Kidney (tissue), 13 donors: ENCODE measurements at regions not wholly inside any gene's neighbourhood (a gene's known extent, or its start where the extent isn't known, plus 50 kb on each side); places are given as distances from the start of the nearest gene placed in this dataset.

Experiments
- DNase-seq, 5 donors: peaks; one replicate each; pipeline ENCODE4 v3.0.0-alpha.2; 2013 to 2020
- FAIRE-seq: peaks from 2 replicates; lab custom pipeline; 2012; peaks lifted over from hg19 to GRCh38; lab: Jason Lieb, UNC
- H3K27ac ChIP-seq, 2 donors: one replicate each; pipeline ENCODE4 v1.7.0; 2013; ENCODE audit warnings: low read depth in 2 of 2, low read length in 2 of 2, inconsistent platforms in 1 of 2
- H3K27me3 ChIP-seq: one replicate; pipeline ENCODE4 v1.7.1; 2013; ENCODE audit warnings: low read length, inconsistent platforms; ENCODE audit not compliant: control insufficient read depth, insufficient read depth
- H3K36me3 ChIP-seq, 3 donors: one replicate each; pipeline versions ENCODE4 v1.7.0 to v1.7.1; 2013; ENCODE audit warnings: low read length in 3 of 3, control low read depth in 1 of 3, inconsistent platforms in 1 of 3; ENCODE audit not compliant: insufficient read depth in 3 of 3, control insufficient read depth in 2 of 3
- H3K4me1 ChIP-seq, 3 donors: one replicate each; pipeline versions ENCODE4 v1.7.0 to v1.7.1; 2013; ENCODE audit warnings: low read length in 3 of 3, inconsistent platforms in 1 of 3, low read depth in 1 of 3; ENCODE audit not compliant: control insufficient read depth in 2 of 3, insufficient read depth in 2 of 3
- H3K4me3 ChIP-seq, 3 donors: one replicate each; pipeline versions ENCODE4 v1.7.0 to v1.8.1; 2013; ENCODE audit warnings: low read length in 3 of 3, control low read depth in 1 of 3, inconsistent platforms in 1 of 3
- H3K9ac ChIP-seq, 3 donors: one replicate each; pipeline versions ENCODE4 v1.7.0 to v1.7.1; 2013; ENCODE audit warnings: low read length in 3 of 3, control low read depth in 1 of 3, inconsistent platforms in 1 of 3
- H3K9me3 ChIP-seq, 3 donors: one replicate each; pipeline versions ENCODE4 v1.7.0 to v1.7.1; 2013; ENCODE audit warnings: low read length in 3 of 3, control low read depth in 1 of 3, inconsistent platforms in 1 of 3; ENCODE audit not compliant: control insufficient read depth in 2 of 3, insufficient read depth in 1 of 3
- CTCF ChIP-seq: IDR thresholded peaks from 3 replicates; pipeline ENCODE4 v1.5.1; 2012; ENCODE audit warnings: mild to moderate bottlenecking, moderate library complexity, borderline replicate concordance; ENCODE audit not compliant: insufficient read depth; ENCODE audit errors: extremely low read depth
- intact Hi-C: fragments of 100-400 bp; cut with DNase I; formaldehyde crosslinking; loops from one replicate; pipeline ENCODE4 v1.11.1; 2022
- donor health status: control.
- donor health status: control.
- donor health status: control.
- donor health status: control.
- donor health status: control.
- donor health status: DM: yes; HTN: yes; CAD: no.
- donor health status: Normal renal cell carcinoma (clear cell type).

GRCh38 chr13:103291226-103291625 is 225.0 kb upstream of the SLC10A2 start:
- H3K36me3 ChIP-seq, result no peaks in the 10 kb centered on the region
- no peaks in the 10 kb centered on the region for H3K27me3 ChIP-seq
- H3K9me3 ChIP-seq, result no peaks in the 10 kb centered on the region
- H3K4me3 ChIP-seq, result no peak overlapping the region
- H3K27ac ChIP-seq, result no peak overlapping the region
- FAIRE-seq, result no peak
- no peak for TF ChIP-seq CTCF
- no peak for DNase-seq
- intact Hi-C loops, result no loop called here
- H3K9ac ChIP-seq, result no peak overlapping the region
- no peaks in the 10 kb centered on the region for H3K4me1 ChIP-seq

- H3K9me3 ChIP-seq, result no peaks in the 10 kb centered on the region
- no peak for FAIRE-seq
- H3K27ac ChIP-seq, result no peak overlapping the region
- intact Hi-C loops, result no loop called here
- no peaks in the 10 kb centered on the region for H3K36me3 ChIP-seq
- no peaks in the 10 kb centered on the region for H3K27me3 ChIP-seq
- DNase-seq, result no peak
- no peak overlapping the region for H3K4me3 ChIP-seq
- no peaks in the 10 kb centered on the region for H3K4me1 ChIP-seq
- TF ChIP-seq CTCF, result no peak
- no peak overlapping the region for H3K9ac ChIP-seq
Observed at GRCh38 chr13:103289681-103290080, 223.5 kb upstream of the SLC10A2 start.

GRCh38 chr13:103288114-103288513 is 221.9 kb upstream of the SLC10A2 start:
- TF ChIP-seq CTCF, result no peak
- Histone ChIP-seq H3K27ac (no peak overlapping the region), H3K4me3 (no peak overlapping the region), H3K9me3 (no peaks in the 10 kb centered on the region), H3K27me3 (no peaks in the 10 kb centered on the region), H3K9ac (no peak overlapping the region), H3K4me1 (peaks cover 0 to under 1% (median 0%) of the 10 kb centered on the region in 3 donors), H3K36me3 (no peaks in the 10 kb centered on the region)
- FAIRE-seq, result no peak
- intact Hi-C loops, result no loop called here
- DNase-seq, result peak in 1 of 5 donors; percentile 29

GRCh38 chr13:103287659-103288058 is 221.4 kb upstream of the SLC10A2 start:
- no peak overlapping the region for H3K9ac ChIP-seq
- FAIRE-seq, result no peak
- H3K4me3 ChIP-seq, result no peak overlapping the region
- H3K36me3 ChIP-seq, result no peaks in the 10 kb centered on the region
- no peak overlapping the region for H3K27ac ChIP-seq
- no peaks in the 10 kb centered on the region for H3K9me3 ChIP-seq
- H3K27me3 ChIP-seq, result no peaks in the 10 kb centered on the region
- H3K4me1 ChIP-seq, result peaks cover 0 to 3% (median 0%) of the 10 kb centered on the region in 3 donors
- DNase-seq, result no peak
- intact Hi-C loops, result no loop called here
- no peak for TF ChIP-seq CTCF
